Smooth muscle cell (in vitro differentiated cells): ENCODE measurements at regions not wholly inside any gene's neighbourhood (a gene's known extent, or its start where the extent isn't known, plus 50 kb on each side); places are given as distances from the start of the nearest gene placed in this dataset.

Experiments
- DNase-seq: peaks from one replicate; lab custom pipeline; 2025; ENCODE audit not compliant: unreplicated experiment; lab: John Stamatoyannopoulos, UW
- H2AFZ ChIP-seq: fragments of 200-600 bp; sonication (generic); 2 replicates; pipeline ENCODE4 v1.6.0; 2016; ENCODE audit warnings: antibody characterized with exemption, low read depth, mild to moderate bottlenecking
- H3F3A ChIP-seq: fragments of 200-600 bp; sonication (generic); 2 replicates; pipeline ENCODE4 v1.6.0; 2017; ENCODE audit warnings: antibody characterized with exemption, low read depth
- H3K27ac ChIP-seq: fragments of 200-600 bp; sonication (generic); 2 replicates; pipeline ENCODE4 v1.5.1; 2016; ENCODE audit warnings: low read depth, mild to moderate bottlenecking
- H3K27me3 ChIP-seq: fragments of 200-600 bp; sonication (generic); 2 replicates; pipeline ENCODE4 v1.6.1; 2016; ENCODE audit warnings: low read depth, mild to moderate bottlenecking
- H3K36me3 ChIP-seq: fragments of 200-600 bp; sonication (generic); 2 replicates; pipeline ENCODE4 v1.5.1; 2016; ENCODE audit warnings: low read depth
- H3K4me1 ChIP-seq: fragments of 200-600 bp; sonication (generic); 2 replicates; pipeline ENCODE4 v1.5.1; 2016; ENCODE audit warnings: low read depth
- H3K4me2 ChIP-seq: fragments of 200-600 bp; sonication (generic); 2 replicates; pipeline ENCODE4 v1.6.0; 2016; ENCODE audit warnings: mild to moderate bottlenecking
- H3K4me3 ChIP-seq: fragments of 200-600 bp; sonication (generic); 2 replicates; pipeline ENCODE4 v1.5.1; 2016; ENCODE audit warnings: mild to moderate bottlenecking
- H3K79me2 ChIP-seq: fragments of 200-600 bp; sonication (generic); 2 replicates; pipeline ENCODE4 v1.6.0; 2016; ENCODE audit warnings: low read depth, mild to moderate bottlenecking
- H3K9ac ChIP-seq: fragments of 200-600 bp; sonication (generic); 2 replicates; pipeline ENCODE4 v1.6.0; 2016; ENCODE audit warnings: low read depth
- H3K9me3 ChIP-seq: fragments of 200-600 bp; sonication (generic); replicated peaks from 2 replicates; pipeline ENCODE4 v1.5.1; 2016; ENCODE audit warnings: low read depth
- H4K20me1 ChIP-seq: fragments of 200-600 bp; sonication (generic); 2 replicates; pipeline ENCODE4 v1.6.0; 2016; ENCODE audit warnings: low read depth
- CTCF ChIP-seq: fragments of 200-600 bp; sonication (generic); IDR thresholded peaks from 2 replicates; pipeline ENCODE4 v1.5.1; 2017; ENCODE audit warnings: borderline replicate concordance, mild to moderate bottlenecking, antibody characterized with exemption; ENCODE audit not compliant: insufficient read depth, poor library complexity, severe bottlenecking
- WGBS: methylation state at CpG from one replicate; pipeline ENCODE4 v1.1.7; 2016; ENCODE audit warnings: low lambda C conversion rate; 5-methylcytosine and 5-hydroxymethylcytosine counted together

GRCh38 chr13:64746845-64747244, 2483.3 kb downstream of the PCDH9 start:
- no peak for TF ChIP-seq CTCF
- WGBS, result 92% methylated on average over 2 of the region's 2 CpGs

GRCh38 chr13:64740493-64740892, 2489.6 kb downstream of the PCDH9 start:
- H3K36me3 ChIP-seq, result no peaks in the 10 kb centered on the region
- 91% methylated on average over 2 of the region's 2 CpGs for WGBS
- H3K79me2 ChIP-seq, result no peaks in the 10 kb centered on the region
- no peak overlapping the region for H3K27ac ChIP-seq
- DNase-seq, result no peak
- no peak overlapping the region for H2AFZ ChIP-seq
- no peak overlapping the region for H3K9ac ChIP-seq
- no peaks in the 10 kb centered on the region for H3F3A ChIP-seq
- H4K20me1 ChIP-seq, result no peaks in the 10 kb centered on the region
- no peak overlapping the region for H3K4me2 ChIP-seq
- no peaks in the 10 kb centered on the region for H3K4me1 ChIP-seq
- H3K27me3 ChIP-seq, result no peaks in the 10 kb centered on the region
- H3K4me3 ChIP-seq, result no peak overlapping the region
- no peaks in the 10 kb centered on the region for H3K9me3 ChIP-seq
- no peak for TF ChIP-seq CTCF

More at GRCh38 chr13:64746845-64747244, 2483.3 kb downstream of the PCDH9 start:
- Histone ChIP-seq H3K36me3 (no peaks in the 10 kb centered on the region), H3K4me2 (no peak overlapping the region), H3K27me3 (no peaks in the 10 kb centered on the region), H3F3A (no peaks in the 10 kb centered on the region), H3K9me3 (no peaks in the 10 kb centered on the region), H3K9ac (no peak overlapping the region), H3K27ac (no peak overlapping the region), H2AFZ (no peak overlapping the region), H4K20me1 (no peaks in the 10 kb centered on the region), H3K79me2 (no peaks in the 10 kb centered on the region), H3K4me3 (no peak overlapping the region), H3K4me1 (no peaks in the 10 kb centered on the region)
- no peak for DNase-seq

GRCh38 chr13:64725492-64725891, 2504.6 kb downstream of the PCDH9 start:
- Histone ChIP-seq H3K79me2 (no peaks in the 10 kb centered on the region), H3K9ac (no peak overlapping the region), H3K4me1 (no peaks in the 10 kb centered on the region), H3F3A (no peaks in the 10 kb centered on the region), H2AFZ (no peak overlapping the region), H4K20me1 (no peaks in the 10 kb centered on the region), H3K36me3 (no peaks in the 10 kb centered on the region), H3K4me2 (no peak overlapping the region), H3K27ac (no peak overlapping the region), H3K27me3 (no peaks in the 10 kb centered on the region), H3K4me3 (no peak overlapping the region), H3K9me3 (no peaks in the 10 kb centered on the region)
- WGBS, result 96% methylated on average over 7 of the region's 7 CpGs
- DNase-seq, result no peak
- no peak for TF ChIP-seq CTCF

- TF ChIP-seq CTCF, result no peak
- Histone ChIP-seq H3K27me3 (no peaks in the 10 kb centered on the region), H3K79me2 (no peaks in the 10 kb centered on the region), H3K4me1 (no peaks in the 10 kb centered on the region), H3K4me2 (peak overlapping the region; percentile 47), H3K27ac (peak overlapping the region; percentile 51), H3K9ac (no peak overlapping the region), H3K9me3 (no peaks in the 10 kb centered on the region), H3K4me3 (no peak overlapping the region), H3F3A (no peaks in the 10 kb centered on the region), H4K20me1 (no peaks in the 10 kb centered on the region), H3K36me3 (no peaks in the 10 kb centered on the region), H2AFZ (no peak overlapping the region)
- 29% methylated on average over 2 of the region's 2 CpGs for WGBS
- DNase-seq, result no peak
Observed at GRCh38 chr13:64723724-64724123, 2506.4 kb downstream of the PCDH9 start.
